Keratinocyte (primary cell): ENCODE measurements at regions not wholly inside any gene's neighbourhood (a gene's known extent, or its start where the extent isn't known, plus 50 kb on each side); places are given as distances from the start of the nearest gene placed in this dataset.

Source experiments
- DNase-seq: peaks from one replicate; pipeline ENCODE4 v3.0.0-alpha.2; 2011; ENCODE audit warnings: low read depth, missing footprints, low spot score
- FAIRE-seq: peaks from 2 replicates; lab custom pipeline; 2011; peaks lifted over from hg19 to GRCh38; lab: Jason Lieb, UNC
- H2AFZ ChIP-seq: 2 replicates; pipeline ENCODE4 v1.6.0; 2012; ENCODE audit warnings: low read length, control low read depth, inconsistent platforms; ENCODE audit not compliant: control insufficient read depth
- H3K27ac ChIP-seq: 2 replicates; pipeline ENCODE4 v1.5.1; 2011; ENCODE audit warnings: low read length; ENCODE audit not compliant: control insufficient read depth, insufficient read depth
- H3K27me3 ChIP-seq: 3 replicates; pipeline ENCODE4 v1.6.0; 2011; ENCODE audit warnings: low read length; ENCODE audit not compliant: control insufficient read depth, insufficient read depth; ENCODE audit errors: extremely low read depth
- H3K36me3 ChIP-seq, 2 experiments: 2 replicates in 1 of 2; 3 replicates in 1 of 2; pipeline ENCODE4 v1.5.1; 2011; ENCODE audit warnings: low read length in 2 of 2, mild to moderate bottlenecking in 1 of 2; ENCODE audit not compliant: control insufficient read depth in 2 of 2, insufficient read depth in 2 of 2; ENCODE audit errors: extremely low read depth in 1 of 2
- H3K4me1 ChIP-seq: 3 replicates; pipeline ENCODE4 v1.5.1; 2011; ENCODE audit warnings: low read length; ENCODE audit not compliant: control insufficient read depth, insufficient read depth; ENCODE audit errors: extremely low read depth
- H3K4me2 ChIP-seq: 3 replicates; pipeline ENCODE4 v1.6.0; 2011; ENCODE audit warnings: low read depth, low read length; ENCODE audit not compliant: control insufficient read depth, insufficient read depth; ENCODE audit errors: extremely low read depth
- H3K4me3 ChIP-seq, 3 experiments: fragments of 200-600 bp in 1 of 3; sonication (generic) in 1 of 3; 2 replicates in 2 of 3; 3 replicates in 1 of 3; pipeline ENCODE4 v1.5.1; 2011 to 2016; ENCODE audit warnings: low read length in 3 of 3, mild to moderate bottlenecking in 3 of 3, control low read depth in 2 of 3, inconsistent platforms in 1 of 3, low read depth in 1 of 3, mixed read lengths in 1 of 3, mixed run types in 1 of 3, moderate library complexity in 1 of 3; ENCODE audit not compliant: control insufficient read depth in 2 of 3, insufficient read depth in 2 of 3; ENCODE audit errors: extremely low read depth in 1 of 3
- H3K79me2 ChIP-seq: 2 replicates; pipeline ENCODE4 v1.6.0; 2012; ENCODE audit warnings: low read length; ENCODE audit not compliant: control insufficient read depth, insufficient read depth
- H3K9ac ChIP-seq: 3 replicates; pipeline ENCODE4 v1.6.0; 2011; ENCODE audit warnings: low read length; ENCODE audit not compliant: control insufficient read depth, insufficient read depth; ENCODE audit errors: extremely low read depth
- H3K9me1 ChIP-seq: 3 replicates; pipeline ENCODE4 v1.6.0; 2011; ENCODE audit warnings: low read length; ENCODE audit not compliant: control insufficient read depth, insufficient read depth; ENCODE audit errors: extremely low read depth
- H3K9me3 ChIP-seq: 2 replicates; pipeline ENCODE4 v1.5.1; 2012; ENCODE audit warnings: low read depth, low read length; ENCODE audit not compliant: control insufficient read depth
- H4K20me1 ChIP-seq: 3 replicates; pipeline ENCODE4 v1.6.0; 2011; ENCODE audit warnings: low read length; ENCODE audit not compliant: control insufficient read depth, insufficient read depth; ENCODE audit errors: extremely low read depth
- CTCF ChIP-seq, 3 experiments: IDR thresholded peaks in 1 of 3; conservative IDR thresholded peaks in 1 of 3; optimal IDR thresholded peaks in 1 of 3; 2 replicates in 2 of 3; 3 replicates in 1 of 3; pipeline versions ENCODE3 to v1.5.1; 2011; ENCODE audit warnings: low read length in 3 of 3, mild to moderate bottlenecking in 3 of 3, moderate library complexity in 2 of 3, control low read depth in 1 of 3, inconsistent platforms in 1 of 3; ENCODE audit not compliant: insufficient read depth in 2 of 3; ENCODE audit errors: extremely low read depth in 1 of 3
- EZH2 ChIP-seq: IDR thresholded peaks from one replicate; pipeline ENCODE4 v1.6.1; 2012; ENCODE audit warnings: inconsistent platforms, mild to moderate bottlenecking, low read length, moderate library complexity
- dilution Hi-C: fragments of 300-500 bp; cut with MboI; formaldehyde crosslinking; loops from one replicate; pipeline ENCODE4 v1.7.0; 2020; ENCODE audit warnings: low sequenced_read_pairs; ENCODE audit not compliant: extremely low pct_ligation_motif_present

GRCh38 chr21:38699048-38699447 is 106.7 kb upstream of the ETS2 start:
- DNase-seq (no peak), FAIRE-seq (no peak)
- Histone ChIP-seq H3K36me3 (no peaks in the 10 kb centered on the region), H3K9me1 (no peaks in the 10 kb centered on the region), H3K4me3 (no peak overlapping the region), H3K4me1 (no peaks in the 10 kb centered on the region), H3K27me3 (no peaks in the 10 kb centered on the region), H3K4me2 (no peak overlapping the region), H2AFZ (no peak overlapping the region), H3K27ac (no peak overlapping the region), H3K9me3 (no peaks in the 10 kb centered on the region), H3K79me2 (no peaks in the 10 kb centered on the region), H3K9ac (no peak overlapping the region), H4K20me1 (no peaks in the 10 kb centered on the region)
- TF ChIP-seq CTCF (optimal IDR thresholded peaks at IDR 0.05 in 1 of 3, IDR thresholded peaks at IDR 0.05 in 1 of 3, conservative IDR thresholded peaks at IDR 0.05 in 1 of 3; ENCODE audit: extremely low read depth in 1 of 3, insufficient read depth in 2 of 3, low read length in 3 of 3) (peak in 2 of 3 experiments; percentile 44 to 54), EZH2 (no peak)
- dilution Hi-C loops: no loop called here

DNA sequence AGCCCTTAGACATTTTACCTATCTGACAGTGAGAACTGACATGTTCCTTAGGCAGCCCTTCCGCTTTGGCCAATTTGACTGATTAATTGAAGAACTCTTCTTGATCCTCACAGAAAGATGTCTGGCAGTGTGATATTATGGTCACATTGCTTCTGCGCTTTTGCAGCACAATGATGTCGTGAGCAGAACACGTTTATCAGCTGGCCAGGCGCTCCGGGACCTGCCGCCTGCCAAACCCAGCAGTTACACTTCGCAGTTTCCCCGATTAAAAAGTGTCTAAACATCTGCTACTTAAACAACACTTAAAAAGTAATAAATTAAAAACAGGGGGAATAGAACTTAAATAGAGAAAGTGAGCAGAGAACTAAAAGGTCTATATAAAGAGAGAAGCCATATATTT is 103.5 kb upstream of the ETS2 start:
- Histone ChIP-seq H3K79me2 (no peaks in the 10 kb centered on the region), H3K9ac (no peak overlapping the region), H2AFZ (no peak overlapping the region), H3K4me1 (no peaks in the 10 kb centered on the region), H4K20me1 (no peaks in the 10 kb centered on the region), H3K27ac (no peak overlapping the region), H3K4me3 (no peak overlapping the region), H3K4me2 (no peak overlapping the region), H3K9me3 (no peaks in the 10 kb centered on the region), H3K27me3 (peaks cover 6% of the 10 kb centered on the region), H3K36me3 (no peaks in the 10 kb centered on the region), H3K9me1 (no peaks in the 10 kb centered on the region)
- TF ChIP-seq CTCF (optimal IDR thresholded peaks at IDR 0.05 in 1 of 3, IDR thresholded peaks at IDR 0.05 in 1 of 3, conservative IDR thresholded peaks at IDR 0.05 in 1 of 3; ENCODE audit: extremely low read depth in 1 of 3, insufficient read depth in 2 of 3, low read length in 3 of 3) (no peak), EZH2 (no peak)
- no peak for FAIRE-seq
- DNase-seq: no peak
- dilution Hi-C loops: no loop called here
